ENCODE measurements at regions not wholly inside any gene's neighbourhood (a gene's known extent, or its start where the extent isn't known, plus 50 kb on each side); places are given as distances from the start of the nearest gene placed in this dataset.
A peak's percentile ranks its signal among the peaks of the same experiment; 100 is the strongest.
"Not testable (repeated sequence)": the region's sequence is repeated elsewhere in the genome, so short reads cannot be mapped to it uniquely, and the experiment has no call there.

GRCh38 chr15:91625506-91625905 lies 228.0 kb upstream of the SLCO3A1 start:
- DNase-seq = no peak

GRCh38 chr15:91627473-91628278 lies 225.8 kb upstream of the SLCO3A1 start:
- DNase-seq = no peak

- DNase-seq = no peak
Measured at GRCh38 chr15:91630090-91630489, 223.4 kb upstream of the SLCO3A1 start.

- DNase-seq = no peak
Measured at GRCh38 chr15:91632176-91632575, 221.3 kb upstream of the SLCO3A1 start.

GRCh38 chr15:91632981-91633380 lies 220.5 kb upstream of the SLCO3A1 start:
- no peak for DNase-seq

- no peak for DNase-seq
Measured at GRCh38 chr15:91634179-91634578, 219.3 kb upstream of the SLCO3A1 start.

- DNase-seq = no peak
Measured at GRCh38 chr15:91635080-91635479, 218.4 kb upstream of the SLCO3A1 start.

- DNase-seq = no peak
Measured at GRCh38 chr15:91635641-91636040, 217.9 kb upstream of the SLCO3A1 start.

GRCh38 chr15:91649016-91649415 lies 204.5 kb upstream of the SLCO3A1 start:
- DNase-seq = no peak

- no peak for DNase-seq
Measured at GRCh38 chr15:91649831-91650321, 203.6 kb upstream of the SLCO3A1 start.

- DNase-seq = no peak
Measured at GRCh38 chr15:91651251-91651650, 202.3 kb upstream of the SLCO3A1 start.

GRCh38 chr15:91652610-91653207 lies 200.8 kb upstream of the SLCO3A1 start:
- DNase-seq = peak in 2 of 3 donors; percentile 25 to 28

GRCh38 chr15:91655563-91656290 lies 197.8 kb upstream of the SLCO3A1 start:
- DNase-seq = not testable (repeated sequence)

GRCh38 chr15:91660174-91660649 lies 193.3 kb upstream of the SLCO3A1 start:
- no peak for DNase-seq

- no peak for DNase-seq
Measured at GRCh38 chr15:91664224-91664836, 189.2 kb upstream of the SLCO3A1 start.

GRCh38 chr15:91665212-91665611 lies 188.3 kb upstream of the SLCO3A1 start:
- no peak for DNase-seq

- no peak for DNase-seq
Measured at GRCh38 chr15:91668370-91668769, 185.1 kb upstream of the SLCO3A1 start.

- no peak for DNase-seq
Measured at GRCh38 chr15:91670108-91670507, 183.4 kb upstream of the SLCO3A1 start.

GRCh38 chr15:91678003-91678402 lies 175.5 kb upstream of the SLCO3A1 start:
- no peak for DNase-seq

- peak in 2 of 3 donors; percentile 5 to 22 for DNase-seq
Measured at GRCh38 chr15:91679447-91679846, 174.1 kb upstream of the SLCO3A1 start.

- no peak for DNase-seq
Measured at GRCh38 chr15:91685436-91685835, 168.1 kb upstream of the SLCO3A1 start.

- DNase-seq = no peak
Measured at GRCh38 chr15:91688811-91689210, 164.7 kb upstream of the SLCO3A1 start.

- no peak for DNase-seq
Measured at GRCh38 chr15:91689377-91689776, 164.1 kb upstream of the SLCO3A1 start.
